Inflammatory macrophage treated with lipopolysaccharide for 4 hours (primary cell): ENCODE measurements at regions not wholly inside any gene's neighbourhood (a gene's known extent, or its start where the extent isn't known, plus 50 kb on each side); places are given as distances from the start of the nearest gene placed in this dataset.

ENCODE experiments used
- DNase-seq: peaks from one replicate; pipeline ENCODE4 v3.0.0-alpha.2; 2020

DNA sequence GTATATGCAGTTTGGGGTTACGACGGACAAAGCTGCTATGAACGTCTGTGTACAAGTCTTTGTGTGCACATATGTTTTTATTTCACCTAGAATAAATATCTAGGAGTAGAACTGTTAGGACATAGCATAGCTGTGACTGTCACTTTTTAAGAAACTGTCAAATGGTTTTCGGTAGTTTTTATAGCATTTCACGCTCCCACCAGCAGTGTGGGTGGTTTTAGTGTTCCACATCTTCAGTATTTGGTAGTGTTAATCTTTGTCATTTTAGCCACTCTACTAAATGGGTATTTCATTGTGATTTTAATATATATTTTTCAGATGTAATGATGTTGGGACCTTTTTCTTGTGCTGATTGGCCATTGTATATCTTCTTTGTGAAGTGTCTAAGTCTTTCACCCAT, 109.1 kb upstream of the BCAT1 start:
- no peak for DNase-seq

DNA sequence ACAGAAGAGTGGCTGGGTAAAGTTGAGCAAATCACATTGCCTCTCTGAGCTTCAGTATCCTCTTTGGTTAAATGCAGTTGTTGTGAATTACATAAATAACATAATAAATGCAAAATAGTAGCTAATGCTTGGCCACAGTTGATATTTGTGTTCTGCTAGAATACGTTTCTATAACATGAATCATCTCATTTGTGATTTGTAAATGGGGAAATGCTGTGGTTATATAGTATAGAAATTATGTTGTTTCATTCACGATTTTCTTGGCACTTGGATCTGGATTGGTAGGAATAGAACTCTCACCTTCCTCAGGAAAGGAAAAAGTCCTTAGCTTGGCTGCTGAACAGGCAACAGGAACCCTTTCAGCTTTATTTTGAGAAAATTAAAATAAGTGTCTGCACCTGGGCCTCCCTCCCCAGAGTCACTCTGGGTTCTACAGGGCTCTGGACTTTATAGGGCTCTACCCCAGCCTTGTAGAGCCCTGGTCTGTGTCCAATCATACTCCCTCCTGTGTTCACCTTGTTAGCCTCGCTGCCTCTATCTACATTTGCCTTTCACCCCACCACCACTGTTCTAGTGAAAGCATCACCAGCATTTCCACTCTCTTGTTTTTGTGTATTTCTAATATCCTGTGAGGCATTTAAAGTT, 107.7 kb upstream of the BCAT1 start:
- DNase-seq = peak; percentile 16

DNA sequence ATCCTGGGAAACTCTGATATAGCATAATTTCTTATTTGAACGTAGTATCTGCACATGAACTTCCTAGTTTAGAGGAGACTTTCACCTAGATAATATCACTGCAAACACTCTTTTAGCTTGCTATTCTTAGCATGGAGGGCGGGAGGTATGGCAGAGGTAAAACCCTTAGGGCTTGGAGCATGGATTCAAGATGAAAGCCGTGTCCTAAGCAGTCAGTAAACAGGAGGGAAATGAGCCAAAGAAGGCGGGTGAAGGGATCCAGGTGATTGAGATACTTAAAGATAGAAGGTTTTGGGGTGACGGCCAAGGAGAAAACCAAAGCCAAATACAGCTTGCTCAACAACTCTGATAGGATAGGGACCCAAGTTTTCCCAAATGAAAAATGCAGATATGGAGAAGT, 107.1 kb upstream of the BCAT1 start:
- no peak for DNase-seq

DNA sequence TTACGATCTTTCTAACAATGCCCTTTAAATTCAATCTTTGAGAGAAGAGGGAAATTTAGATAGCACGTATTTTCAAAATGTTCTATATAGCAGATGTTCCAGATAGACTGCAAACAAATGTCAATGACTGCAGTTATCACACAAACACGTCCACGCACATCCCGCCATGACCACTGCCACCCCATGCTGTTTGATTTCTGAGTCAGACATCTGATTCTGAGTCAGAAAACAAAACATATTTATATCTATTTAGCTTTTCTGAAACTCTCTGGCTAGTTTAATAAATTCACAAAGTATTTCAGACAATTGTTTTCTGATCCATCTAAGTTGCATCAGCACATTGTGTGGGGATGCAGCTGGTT, 105.9 kb upstream of the BCAT1 start:
- DNase-seq = peak; percentile 56

DNA sequence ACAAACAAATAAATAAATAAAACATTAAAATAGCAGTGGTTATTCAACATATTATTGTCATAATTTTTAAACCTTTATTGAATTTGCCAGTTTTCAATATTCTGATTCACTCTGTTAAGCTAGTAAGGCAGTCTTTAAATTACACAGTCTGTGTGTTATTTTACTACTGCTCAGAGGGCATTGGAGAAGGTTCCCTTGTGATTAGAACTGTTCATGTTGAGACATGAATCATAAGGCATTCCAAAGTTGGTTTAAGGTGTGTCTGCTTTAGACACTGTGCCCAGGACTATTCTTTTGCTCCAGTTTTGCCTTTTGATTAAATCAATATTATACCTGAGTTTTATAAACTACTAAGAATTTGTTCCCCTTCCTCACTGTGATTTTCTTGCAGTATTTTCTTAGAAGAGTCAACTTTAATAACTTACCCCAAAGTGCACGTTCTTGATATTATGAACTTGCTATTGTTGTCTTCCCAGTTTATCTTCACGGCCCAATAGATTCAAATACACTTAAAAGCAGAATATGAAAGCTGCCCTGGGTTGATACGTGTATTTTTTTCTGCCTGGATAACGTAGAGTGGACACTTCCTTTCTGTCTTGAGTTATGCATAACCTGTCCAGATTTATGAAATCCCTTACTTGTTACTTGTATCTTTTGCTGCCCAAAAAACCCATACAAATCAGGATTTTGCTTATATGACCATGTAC, 105.3 kb upstream of the BCAT1 start:
- DNase-seq = peak; percentile 19

DNA sequence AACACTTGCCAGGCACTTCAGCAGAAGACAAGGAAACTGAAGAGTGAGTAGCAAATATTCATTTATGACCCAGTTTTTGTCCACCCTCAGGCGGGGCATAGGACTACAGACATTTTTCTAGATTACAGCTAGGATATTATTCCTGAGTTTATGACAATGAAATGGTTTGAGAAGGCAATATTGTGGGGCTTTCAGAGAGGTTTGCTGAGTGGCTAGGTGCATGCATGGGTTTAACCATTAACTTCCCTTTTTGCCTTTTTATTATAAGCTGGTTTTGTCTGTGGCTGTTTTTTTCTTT, 104.0 kb upstream of the BCAT1 start:
- DNase-seq = peak; percentile 20

DNA sequence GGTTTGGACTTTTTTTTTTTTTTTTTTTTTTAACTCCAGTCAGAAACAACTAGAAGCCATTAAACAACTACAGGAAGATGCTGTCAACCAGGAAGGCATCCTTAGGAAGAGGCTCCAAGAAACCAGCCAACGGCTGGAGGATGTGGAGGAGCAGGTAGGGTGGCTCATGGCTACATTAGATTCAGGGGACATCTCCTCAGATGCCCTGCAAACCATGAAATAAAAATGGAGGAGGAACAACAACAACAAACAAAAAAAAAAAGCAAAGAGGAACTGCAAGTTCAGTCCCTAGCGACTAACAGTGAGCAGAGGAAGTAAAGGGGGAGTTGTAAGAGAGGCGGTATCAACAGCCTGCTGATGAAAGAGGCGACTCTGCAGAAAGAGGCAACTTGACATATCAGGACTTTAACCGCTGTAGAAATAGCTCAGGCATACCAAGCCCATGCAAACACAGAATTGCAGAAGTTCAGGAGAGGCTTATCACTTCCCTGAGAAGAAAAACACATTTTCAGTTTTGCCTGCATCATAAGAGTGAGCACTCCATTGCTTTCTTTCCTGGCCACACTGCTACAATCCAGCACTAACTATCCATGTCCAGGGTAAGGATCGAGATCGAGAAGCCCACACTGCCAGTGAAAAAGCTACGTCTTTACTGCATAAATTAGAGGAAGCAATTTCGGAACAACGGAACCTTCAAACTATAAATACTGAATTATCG, 103.5 kb upstream of the BCAT1 start:
- DNase-seq = peak; percentile 94

DNA sequence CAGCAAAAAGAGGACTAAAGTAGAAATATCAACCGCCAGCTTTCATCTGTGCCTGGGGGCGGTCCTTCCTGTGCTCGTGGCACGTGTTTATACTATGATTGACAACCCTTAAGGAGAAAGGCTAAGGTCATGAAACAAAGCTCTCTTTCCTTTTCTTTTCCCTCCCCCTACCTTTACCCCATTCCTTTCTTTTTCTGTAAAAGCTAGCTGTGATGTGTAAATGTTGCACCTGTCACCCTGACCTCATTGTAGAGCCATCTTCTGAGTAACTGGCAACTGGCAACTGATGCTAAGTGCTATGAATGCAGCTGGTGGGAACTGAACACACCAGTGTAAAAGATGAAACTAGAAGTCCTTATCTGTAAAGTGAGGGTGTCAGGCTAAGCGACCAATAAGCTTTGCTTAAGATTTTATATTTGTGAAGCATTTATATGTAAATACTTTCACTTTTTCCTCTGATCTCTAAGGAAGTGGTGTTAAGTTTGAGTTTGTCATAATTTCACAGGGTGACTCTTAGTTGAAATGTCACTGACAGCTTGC, 102.8 kb upstream of the BCAT1 start:
- DNase-seq = peak; percentile 82

DNA sequence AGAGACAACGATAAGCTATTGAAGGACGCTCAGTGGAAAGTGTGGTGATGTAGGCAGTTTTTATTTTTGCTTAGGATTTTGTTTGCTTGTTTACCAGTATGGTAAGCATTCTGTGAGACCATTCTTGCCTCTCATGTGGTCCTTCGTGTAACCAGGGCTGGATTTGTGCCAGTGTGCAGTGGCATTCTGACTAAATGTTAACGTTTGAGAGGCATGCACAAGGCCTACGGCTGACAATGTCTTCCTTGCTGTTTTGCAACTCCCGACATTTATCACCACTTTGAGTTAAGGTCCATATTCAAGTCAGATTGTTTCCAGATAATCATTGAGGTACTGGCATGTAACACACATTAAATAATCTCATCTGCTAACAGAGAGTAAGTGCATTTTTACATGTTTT, 102.3 kb upstream of the BCAT1 start:
- no peak for DNase-seq

DNA sequence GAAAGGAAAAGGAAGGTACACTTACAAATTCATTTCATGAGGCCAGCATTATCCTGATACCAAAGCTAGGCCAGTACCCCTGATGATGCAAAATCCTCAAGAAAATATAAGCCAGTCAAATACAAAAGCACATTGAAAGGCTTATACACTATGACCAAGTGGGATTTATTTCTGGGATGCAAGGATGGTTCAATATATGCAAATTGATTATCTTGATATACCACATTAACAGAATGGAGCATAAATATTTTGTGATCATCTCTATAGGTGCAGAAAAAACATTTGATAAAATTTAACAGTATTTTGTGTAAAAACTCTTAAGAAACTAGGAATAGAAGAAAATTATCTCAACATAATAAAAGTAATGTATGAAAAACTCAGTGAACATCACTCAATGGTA, 97.0 kb upstream of the BCAT1 start:
- DNase-seq = no peak

DNA sequence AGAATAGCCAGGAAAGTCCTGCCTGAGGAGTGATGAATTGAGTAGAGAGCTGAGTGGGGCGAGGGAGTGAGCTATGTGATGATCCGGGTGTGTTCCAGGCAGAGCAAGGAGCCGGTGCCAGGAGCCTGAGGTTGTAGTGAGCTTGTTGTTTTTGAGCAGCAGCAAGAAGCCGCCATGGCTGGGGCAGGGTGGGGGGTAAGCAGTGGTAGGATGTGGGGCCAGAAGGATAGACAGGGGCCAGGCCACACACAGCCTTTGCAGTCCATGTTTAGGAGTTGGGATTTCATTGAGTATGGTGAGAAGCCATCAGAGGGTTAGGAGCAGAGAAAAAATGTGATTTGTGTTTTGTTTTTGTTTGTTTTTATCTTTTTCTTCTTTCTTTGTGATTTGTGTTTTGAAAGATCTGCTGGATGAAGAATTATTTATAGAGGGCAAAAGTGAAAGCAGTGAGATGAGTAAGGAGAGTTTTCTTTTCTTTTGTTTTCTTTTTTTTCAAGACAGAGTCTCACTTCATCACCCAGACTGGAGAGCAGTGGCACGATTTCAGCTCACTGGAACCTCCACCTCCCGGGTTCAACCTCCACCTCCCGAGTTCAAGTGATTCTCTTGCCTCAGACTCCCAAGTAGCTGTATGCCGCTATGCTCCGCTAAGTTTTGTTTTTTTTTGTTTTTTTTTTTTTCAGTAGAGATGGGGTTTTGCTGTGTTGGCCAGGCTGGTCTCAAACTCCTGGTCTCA, 92.3 kb upstream of the BCAT1 start:
- DNase-seq = no peak

DNA sequence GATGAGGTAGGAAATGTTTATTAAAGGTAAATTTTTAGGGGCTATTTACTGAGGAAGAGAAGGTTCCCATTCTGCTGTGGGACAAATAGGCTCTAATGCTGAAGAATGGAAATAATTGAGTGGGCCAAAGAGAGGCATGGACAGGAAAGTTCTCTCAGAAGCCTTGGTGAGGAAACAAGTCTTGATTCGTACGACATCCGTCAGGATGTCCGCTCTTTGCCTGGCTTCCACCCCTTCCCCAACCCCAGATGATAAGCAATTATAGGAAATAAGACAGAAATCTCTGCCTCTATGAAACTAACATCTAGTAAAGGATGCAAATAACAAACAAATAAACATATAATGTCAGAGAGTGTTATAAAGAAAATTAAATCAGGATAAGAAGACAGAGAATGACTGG, 91.7 kb upstream of the BCAT1 start:
- no peak for DNase-seq

DNA sequence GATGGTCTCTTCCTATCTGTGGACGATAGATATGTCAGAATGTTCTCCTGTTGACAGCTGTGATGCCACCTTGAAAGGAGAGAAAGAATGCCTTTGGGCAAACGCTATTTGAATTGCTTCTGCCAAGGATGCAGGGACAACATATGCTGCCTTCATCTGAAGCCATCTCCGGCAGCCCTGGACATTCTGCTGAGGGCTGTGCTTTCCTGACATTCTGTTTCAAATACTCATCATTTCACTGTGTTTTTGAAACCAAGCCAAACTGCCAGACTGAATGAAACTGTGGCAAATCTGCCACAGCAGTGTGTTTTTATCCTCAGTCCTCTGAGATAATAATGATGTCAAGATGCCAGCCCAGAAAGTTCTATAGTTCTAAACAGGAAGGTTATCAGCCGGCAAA, 85.8 kb upstream of the BCAT1 start:
- no peak for DNase-seq

DNA sequence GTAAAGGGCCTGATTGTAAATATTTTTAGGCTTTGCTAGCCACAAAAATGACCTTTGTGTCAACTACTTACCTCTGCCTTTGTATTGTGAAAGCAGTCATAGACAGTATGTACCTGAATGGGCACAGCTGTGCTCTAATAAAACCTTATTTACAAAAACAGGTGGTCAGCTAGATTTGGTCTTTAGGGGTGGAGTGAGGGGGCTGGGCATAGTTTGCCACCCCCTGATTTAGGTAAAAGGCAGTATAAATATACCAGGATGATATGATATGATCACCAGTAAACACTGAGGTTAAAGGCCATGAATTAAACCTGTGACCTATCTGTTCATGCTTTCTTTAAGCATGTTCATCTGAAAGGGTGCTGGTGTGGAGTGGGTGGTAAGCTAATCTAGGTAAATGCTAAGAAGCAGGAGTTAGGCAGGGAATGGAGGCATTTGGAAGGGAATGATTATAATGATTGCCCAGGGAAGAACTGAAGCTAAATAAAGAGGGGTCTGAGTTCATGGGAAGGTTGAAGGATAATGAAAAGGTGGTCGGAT, 77.1 kb upstream of the BCAT1 start:
- DNase-seq = no peak

DNA sequence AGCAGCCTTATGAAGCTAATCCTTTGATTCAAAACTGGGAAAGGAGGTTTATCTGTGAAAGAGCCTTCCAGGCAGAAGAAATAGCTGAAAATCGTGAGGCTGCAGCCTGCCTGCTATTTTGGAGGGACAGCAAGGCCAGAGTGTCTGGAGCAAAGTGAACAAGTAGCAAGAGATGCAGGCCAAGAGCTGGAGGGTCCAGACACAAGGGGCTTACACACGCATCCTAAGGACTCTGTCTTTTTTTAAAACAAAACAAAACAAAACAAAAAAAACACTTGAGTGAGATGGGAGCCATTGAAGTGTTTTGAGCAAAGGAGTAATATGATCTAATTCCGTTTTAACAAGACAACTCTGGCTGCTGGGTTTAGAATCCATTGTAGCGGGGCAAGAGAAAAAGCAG, 76.4 kb upstream of the BCAT1 start:
- DNase-seq = no peak

DNA sequence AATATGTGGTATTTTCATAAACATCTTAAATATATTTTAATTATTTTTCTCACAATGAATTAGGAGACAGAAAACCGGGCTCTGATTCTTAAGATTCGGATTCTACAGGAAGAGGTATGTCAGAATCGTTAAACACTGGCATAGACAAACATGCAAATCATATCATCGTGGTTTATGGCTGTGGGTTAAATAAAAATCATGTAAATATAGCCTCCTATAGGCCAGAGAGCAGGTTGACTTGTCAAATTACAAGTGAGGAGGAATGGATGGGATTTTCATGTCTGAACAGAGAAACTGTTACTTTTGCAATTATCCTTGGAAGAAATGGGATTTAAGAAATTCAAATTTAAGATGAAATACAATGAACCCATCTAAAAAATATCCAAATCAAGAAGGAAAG, 74.9 kb upstream of the BCAT1 start:
- no peak for DNase-seq

DNA sequence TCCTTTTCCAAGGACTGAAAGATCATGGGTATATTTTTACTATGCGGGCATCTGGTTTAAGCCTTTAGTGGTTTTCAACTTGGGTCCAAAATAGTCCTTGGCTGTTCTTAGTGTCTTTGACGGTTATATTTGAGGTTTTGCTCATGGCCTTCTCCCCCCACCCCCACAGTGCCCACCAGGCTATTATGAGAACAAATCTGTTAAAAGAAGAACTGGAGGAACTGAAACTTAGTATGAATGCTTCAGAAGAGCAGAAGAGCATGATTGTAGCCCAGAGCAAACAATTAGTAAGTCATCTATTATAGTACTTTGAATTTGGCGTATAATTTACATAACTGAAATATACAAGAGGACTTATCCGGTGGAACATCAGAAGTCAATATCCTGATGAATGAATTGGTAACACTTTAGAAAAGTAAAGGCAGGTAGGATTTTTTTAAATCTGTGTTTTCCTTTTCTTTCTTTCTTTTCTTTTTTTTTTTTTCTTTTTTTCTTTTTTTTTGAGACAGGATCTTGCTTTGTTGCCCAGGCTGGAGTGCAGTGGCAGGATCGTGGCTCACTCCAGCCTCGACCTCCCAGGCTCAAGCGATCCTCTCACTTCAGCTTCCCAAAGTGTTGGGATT, 71.8 kb upstream of the BCAT1 start:
- no peak for DNase-seq

DNA sequence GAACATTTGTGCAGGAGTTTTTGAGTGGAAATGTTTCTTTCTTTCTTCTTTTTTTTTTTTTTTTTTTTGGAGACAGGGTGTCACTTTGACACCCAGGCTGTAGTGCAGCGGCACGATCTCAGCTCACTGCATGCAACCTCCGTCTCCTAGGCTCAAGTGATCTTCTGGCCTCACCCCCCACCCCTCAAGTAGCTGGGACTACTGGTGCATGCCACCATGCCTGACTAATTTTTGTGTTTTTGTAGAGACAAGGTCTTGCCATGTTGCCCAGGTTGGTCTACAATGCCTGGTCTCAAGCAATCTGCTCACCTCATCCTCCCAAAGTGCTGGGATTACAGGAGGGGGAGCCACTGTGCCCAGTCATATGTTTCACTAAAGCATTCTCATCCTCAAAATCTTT, 69.2 kb upstream of the BCAT1 start:
- no peak for DNase-seq

DNA sequence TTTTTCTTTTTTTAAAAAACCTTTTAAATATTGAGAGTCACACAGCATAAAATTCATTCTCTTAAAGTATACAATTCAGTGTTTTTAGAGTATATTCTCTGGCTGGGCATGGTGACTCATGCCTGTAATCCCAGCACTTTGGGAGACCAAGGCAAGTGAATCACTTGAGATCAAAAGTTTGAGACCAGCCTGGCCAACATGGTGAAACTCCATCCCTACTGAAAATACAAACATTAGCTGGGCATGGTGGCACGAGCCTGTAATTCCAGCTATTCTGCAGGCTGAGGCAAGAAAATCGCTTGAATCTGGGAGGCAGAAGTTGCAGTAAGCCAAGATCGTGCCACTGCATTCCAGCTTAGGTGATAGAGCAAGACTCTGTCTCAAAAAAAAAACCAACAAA, 68.4 kb upstream of the BCAT1 start:
- DNase-seq = no peak

DNA sequence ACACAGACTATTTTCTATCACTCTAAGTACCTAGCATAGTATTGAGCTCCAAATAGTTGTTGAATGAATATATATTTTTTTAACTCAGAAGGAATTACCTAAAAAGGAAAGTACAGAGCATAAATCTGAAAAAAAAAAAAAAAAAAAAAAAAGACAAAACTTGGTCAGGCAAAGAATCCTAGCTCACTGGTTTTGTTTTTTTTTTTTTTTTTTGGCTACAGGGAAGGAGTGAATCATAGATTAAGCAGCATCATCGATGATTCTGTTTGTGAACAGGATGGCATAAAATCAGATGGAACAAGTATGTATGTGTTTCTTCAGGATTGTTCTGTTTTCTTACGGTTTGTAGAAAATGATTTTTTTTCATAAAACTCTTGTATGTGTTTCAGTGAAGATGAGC, 66.1 kb upstream of the BCAT1 start:
- no peak for DNase-seq

DNA sequence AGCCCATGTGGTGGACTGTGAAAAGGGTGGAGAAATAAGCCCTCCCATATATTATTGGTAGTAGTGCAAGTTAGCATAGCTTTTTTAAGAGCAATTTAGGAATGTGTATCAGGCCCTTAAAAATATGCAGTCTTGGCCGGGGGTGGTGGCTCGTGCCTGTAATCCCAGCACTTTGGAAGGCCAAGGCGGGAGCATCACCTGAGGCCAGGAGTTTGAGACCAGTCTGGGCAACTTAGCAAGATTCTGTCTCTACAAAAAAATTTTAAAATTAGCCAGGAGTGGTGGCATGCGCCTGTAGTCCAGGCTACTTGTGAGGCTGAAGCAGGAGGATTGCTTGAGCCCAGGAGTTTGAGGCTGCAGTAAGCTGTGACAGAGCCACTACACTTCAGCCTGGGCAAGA, 64.2 kb upstream of the BCAT1 start:
- DNase-seq = no peak

DNA sequence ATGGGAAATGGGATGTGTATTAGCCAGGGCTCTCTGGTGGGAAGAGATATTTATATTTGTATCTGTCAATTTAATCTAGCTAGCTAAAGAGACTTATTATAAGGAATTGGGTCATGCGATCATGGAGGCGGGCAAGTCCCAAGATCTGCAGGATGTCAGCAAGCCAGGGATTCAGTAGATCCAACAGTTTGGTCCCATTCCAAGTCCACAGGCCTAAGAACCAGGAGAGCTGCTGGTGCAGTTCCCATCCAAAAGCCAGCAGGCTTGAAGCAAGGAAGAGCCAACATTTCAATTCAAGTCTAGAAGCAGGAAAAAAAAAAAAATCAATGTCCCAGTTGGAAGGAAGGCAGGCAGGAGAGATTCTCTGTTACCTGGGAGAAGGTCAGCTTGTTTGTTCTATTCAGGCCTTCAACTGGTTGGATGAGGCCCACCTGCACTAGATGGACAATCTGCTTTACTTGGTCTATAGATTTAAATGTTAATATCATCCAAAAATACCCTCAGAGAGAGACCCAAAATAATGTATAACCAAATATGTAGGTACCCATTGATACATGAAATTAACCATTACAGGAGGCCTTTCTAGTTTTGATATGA, 60.7 kb upstream of the BCAT1 start:
- no peak for DNase-seq

DNA sequence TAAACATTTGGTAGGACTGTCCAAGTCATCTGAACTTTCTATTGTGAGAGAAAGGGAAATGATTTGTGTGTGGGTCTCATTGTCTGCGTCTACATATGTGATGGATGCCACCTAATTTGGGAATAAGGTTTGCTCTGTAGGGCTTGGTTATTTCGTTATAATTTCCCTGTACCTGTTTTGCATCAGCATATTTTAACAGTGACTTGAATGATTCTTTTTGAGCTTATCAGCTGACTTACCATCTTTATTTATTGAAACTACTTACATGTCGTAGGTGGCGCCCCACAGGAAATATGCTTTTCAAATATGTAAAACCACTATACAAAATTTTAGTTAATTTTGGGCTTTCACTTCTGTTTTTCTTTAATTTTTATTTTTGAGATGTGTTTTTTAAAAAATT, 56.5 kb upstream of the BCAT1 start:
- DNase-seq = no peak
